ENCODE measurements at regions not wholly inside any gene's neighbourhood (a gene's known extent, or its start where the extent isn't known, plus 50 kb on each side); places are given as distances from the start of the nearest gene placed in this dataset.

GRCh38 chr9:134487066-134487710 lies 154.4 kb upstream of the COL5A1 start:
- Histone ChIP-seq H3K4ac (ENCODE audit: low read depth in 1 of 2, low read length in 2 of 2) (peak overlapping the region in 1 of 2 experiments; percentile 9), H3K4me1 (ENCODE audit: control insufficient read depth, insufficient read depth, low read depth, low read length) (peaks cover 10% of the 10 kb centered on the region), H2BK15ac (ENCODE audit: low read depth, poor library complexity, severe bottlenecking) (peak overlapping the region; percentile 8), H2BK12ac (ENCODE audit: low read length in 2 of 2) (peak overlapping the region; percentile 17 to 54), H4K91ac (ENCODE audit: low read length) (peak overlapping the region; percentile 70), H4K8ac (ENCODE audit: low read length) (no peak overlapping the region), H3K27me3 (ENCODE audit: control insufficient read depth in 1 of 2, insufficient read depth in 1 of 2, low read length in 2 of 2) (peaks cover 2 to 4% of the 10 kb centered on the region in 2 experiments), H2BK5ac (ENCODE audit: low read depth, low read length, poor library complexity, severe bottlenecking) (no peak overlapping the region), H3K36me3 (ENCODE audit: control insufficient read depth in 1 of 2, insufficient read depth in 2 of 2, low read depth in 1 of 2, low read length in 2 of 2) (no peaks in the 10 kb centered on the region), H3K4me2 (ENCODE audit: low read length, poor library complexity, severe bottlenecking) (no peak overlapping the region), H2AFZ (ENCODE audit: low read depth, low read length) (no peak overlapping the region), H3K4me3 (ENCODE audit: insufficient read depth in 1 of 2, low read depth in 1 of 2, low read length in 2 of 2) (no peak overlapping the region), H3K79me1 (replicated peaks; ENCODE audit: low read length, poor library complexity, severe bottlenecking) (no peaks in the 10 kb centered on the region), H3K9me3 (ENCODE audit: control insufficient read depth, low read length) (no peaks in the 10 kb centered on the region), H2AK5ac (ENCODE audit: low read length, severe bottlenecking) (no peak overlapping the region), H3K14ac (ENCODE audit: low read length in 2 of 2) (peak overlapping the region in 1 of 2 experiments; percentile 19), H3K9ac (ENCODE audit: low read length) (no peak overlapping the region), H3K18ac (ENCODE audit: low read depth in 1 of 2, low read length in 2 of 2) (peak overlapping the region; percentile 54 to 74), H3K23ac (ENCODE audit: low read length in 2 of 2) (no peak overlapping the region), H3K27ac (ENCODE audit: low read length, poor library complexity, severe bottlenecking) (no peak overlapping the region), H2BK120ac (ENCODE audit: low read depth, low read length) (no peak overlapping the region)
- no peak for DNase-seq
- WGBS, result 95% methylated on average over 15 of the region's 15 CpGs

- H2BK15ac ChIP-seq (ENCODE audit: low read depth, poor library complexity, severe bottlenecking), result peak overlapping the region; percentile 9
- no peak overlapping the region for H4K8ac ChIP-seq (ENCODE audit: low read length)
- H2AFZ ChIP-seq (ENCODE audit: low read depth, low read length), result no peak overlapping the region
- no peaks in the 10 kb centered on the region for H3K79me1 ChIP-seq (replicated peaks; ENCODE audit: low read length, poor library complexity, severe bottlenecking)
- H3K14ac ChIP-seq (ENCODE audit: low read length in 2 of 2), result no peak overlapping the region
- no peak overlapping the region for H3K23ac ChIP-seq (ENCODE audit: low read length in 2 of 2)
- no peaks in the 10 kb centered on the region for H3K9me3 ChIP-seq (ENCODE audit: control insufficient read depth, low read length)
- no peaks in the 10 kb centered on the region for H3K36me3 ChIP-seq (ENCODE audit: control insufficient read depth in 1 of 2, insufficient read depth in 2 of 2, low read depth in 1 of 2, low read length in 2 of 2)
- peak overlapping the region; percentile 43 for H2BK120ac ChIP-seq (ENCODE audit: low read depth, low read length)
- peak overlapping the region; percentile 54 to 73 for H3K18ac ChIP-seq (ENCODE audit: low read depth in 1 of 2, low read length in 2 of 2)
- peak overlapping the region; percentile 54 for H3K4me2 ChIP-seq (ENCODE audit: low read length, poor library complexity, severe bottlenecking)
- peak overlapping the region in 1 of 2 experiments; percentile 29 for H3K4me3 ChIP-seq (ENCODE audit: insufficient read depth in 1 of 2, low read depth in 1 of 2, low read length in 2 of 2)
- no peak overlapping the region for H2AK5ac ChIP-seq (ENCODE audit: low read length, severe bottlenecking)
- WGBS, result 76% methylated on average over 29 of the region's 32 CpGs
- H2BK5ac ChIP-seq (ENCODE audit: low read depth, low read length, poor library complexity, severe bottlenecking), result no peak overlapping the region
- no peak for DNase-seq
- peak overlapping the region; percentile 61 for H3K9ac ChIP-seq (ENCODE audit: low read length)
- no peak overlapping the region for H4K91ac ChIP-seq (ENCODE audit: low read length)
- peaks cover 10% of the 10 kb centered on the region for H3K4me1 ChIP-seq (ENCODE audit: control insufficient read depth, insufficient read depth, low read depth, low read length)
- H3K4ac ChIP-seq (ENCODE audit: low read depth in 1 of 2, low read length in 2 of 2), result peak overlapping the region in 1 of 2 experiments; percentile 64
- H3K27ac ChIP-seq (ENCODE audit: low read length, poor library complexity, severe bottlenecking), result no peak overlapping the region
- H2BK12ac ChIP-seq (ENCODE audit: low read length in 2 of 2), result peak overlapping the region; percentile 44 to 84
- H3K27me3 ChIP-seq (ENCODE audit: control insufficient read depth in 1 of 2, insufficient read depth in 1 of 2, low read length in 2 of 2), result peaks cover 0 to 4% of the 10 kb centered on the region in 2 experiments
These were observed 153.0 kb upstream of the COL5A1 start for GRCh38 chr9:134488331-134489280.

GRCh38 chr9:134489621-134490408 lies 151.8 kb upstream of the COL5A1 start:
- Histone ChIP-seq H3K4me1 (ENCODE audit: control insufficient read depth, insufficient read depth, low read depth, low read length) (peaks cover 10% of the 10 kb centered on the region), H3K9me3 (ENCODE audit: control insufficient read depth, low read length) (no peaks in the 10 kb centered on the region), H3K27ac (ENCODE audit: low read length, poor library complexity, severe bottlenecking) (no peak overlapping the region), H2BK12ac (ENCODE audit: low read length in 2 of 2) (peak overlapping the region in 1 of 2 experiments; percentile 33), H3K4ac (ENCODE audit: low read depth in 1 of 2, low read length in 2 of 2) (no peak overlapping the region), H3K14ac (ENCODE audit: low read length in 2 of 2) (no peak overlapping the region), H2BK5ac (ENCODE audit: low read depth, low read length, poor library complexity, severe bottlenecking) (no peak overlapping the region), H3K4me2 (ENCODE audit: low read length, poor library complexity, severe bottlenecking) (no peak overlapping the region), H3K36me3 (ENCODE audit: control insufficient read depth in 1 of 2, insufficient read depth in 2 of 2, low read depth in 1 of 2, low read length in 2 of 2) (no peaks in the 10 kb centered on the region), H3K23ac (ENCODE audit: low read length in 2 of 2) (no peak overlapping the region), H3K9ac (ENCODE audit: low read length) (no peak overlapping the region), H2BK120ac (ENCODE audit: low read depth, low read length) (no peak overlapping the region), H2AFZ (ENCODE audit: low read depth, low read length) (no peak overlapping the region), H3K4me3 (ENCODE audit: insufficient read depth in 1 of 2, low read depth in 1 of 2, low read length in 2 of 2) (no peak overlapping the region), H4K91ac (ENCODE audit: low read length) (no peak overlapping the region), H2AK5ac (ENCODE audit: low read length, severe bottlenecking) (no peak overlapping the region), H4K8ac (ENCODE audit: low read length) (no peak overlapping the region), H3K79me1 (replicated peaks; ENCODE audit: low read length, poor library complexity, severe bottlenecking) (no peaks in the 10 kb centered on the region), H2BK15ac (ENCODE audit: low read depth, poor library complexity, severe bottlenecking) (no peak overlapping the region), H3K27me3 (ENCODE audit: control insufficient read depth in 1 of 2, insufficient read depth in 1 of 2, low read length in 2 of 2) (peaks cover 0 to 4% of the 10 kb centered on the region in 2 experiments), H3K18ac (ENCODE audit: low read depth in 1 of 2, low read length in 2 of 2) (peak overlapping the region in 1 of 2 experiments; percentile 6)
- no peak for DNase-seq
- 97% methylated on average over 13 of the region's 13 CpGs for WGBS
